A549 (cell line): ENCODE measurements at regions not wholly inside any gene's neighbourhood (a gene's known extent, or its start where the extent isn't known, plus 50 kb on each side); places are given as distances from the start of the nearest gene placed in this dataset.

Source experiments
- EP300 ChIP-seq, 2 experiments: fragments of >200 bp; sonication (Bioruptor Twin); formaldehyde crosslinking; IDR thresholded peaks; 2 replicates in 1 of 2; 3 replicates in 1 of 2; pipeline ENCODE4 v1.6.1; 2016 to 2017
- FOSL2 ChIP-seq, 2 experiments: fragments of 450-650 bp in 1 of 2; fragments of >200 bp in 1 of 2; sonication (Bioruptor Twin) in 1 of 2; formaldehyde crosslinking; IDR thresholded peaks; 2 replicates each; pipeline versions ENCODE4 v1.5.0 to v1.6.1; 2016 to 2020; ENCODE audit warnings: mild to moderate bottlenecking in 1 of 2, moderate library complexity in 1 of 2
- GATA3 ChIP-seq: IDR thresholded peaks from 2 replicates; pipeline ENCODE4 v1.6.1; 2012; ENCODE audit warnings: borderline replicate concordance
- HDAC2 ChIP-seq: fragments of 200-600 bp; sonication (generic); IDR thresholded peaks from 2 replicates; pipeline ENCODE4 v1.6.1; 2016
- JUN ChIP-seq, 2 experiments: fragments of >200 bp; sonication (Bioruptor Twin); formaldehyde crosslinking; IDR thresholded peaks; 2 replicates in 1 of 2; 3 replicates in 1 of 2; pipeline ENCODE4 v1.6.1; 2016 to 2017
- MYC ChIP-seq: IDR thresholded peaks from 2 replicates; pipeline ENCODE4 v1.6.1; 2012; ENCODE audit warnings: mild to moderate bottlenecking, inconsistent platforms, low read length, improper control_type of control experiment, borderline replicate concordance
- POLR2A ChIP-seq: IDR thresholded peaks from 2 replicates; pipeline ENCODE4 v1.6.1; 2012; ENCODE audit warnings: mild to moderate bottlenecking, low read length
- TP53 ChIP-seq: fragments of 250-450 bp; sonication (Bioruptor Pico); IDR thresholded peaks from 2 replicates; pipeline ENCODE4 v1.5.0; 2021; ENCODE audit warnings: mild to moderate bottlenecking, moderate library complexity
- ZNF302 ChIP-seq: fragments of 250-450 bp; sonication (Bioruptor Pico); IDR thresholded peaks from 2 replicates; pipeline ENCODE4 v1.9.0; 2021; ENCODE audit warnings: inconsistent platforms, mild to moderate bottlenecking, moderate library complexity
- TF ChIP-seq, protein P1 (sequence below): fragments of >200 bp; sonication (Bioruptor Twin); formaldehyde crosslinking; IDR thresholded peaks from 3 replicates; pipeline ENCODE4 v1.5.1; 2016
- TF ChIP-seq, protein P2 (sequence below): IDR thresholded peaks from 2 replicates; pipeline ENCODE4 v1.6.1; 2012; ENCODE audit warnings: low read depth, borderline replicate concordance
- TF ChIP-seq, protein P3 (sequence below): fragments of 200-600 bp; sonication (generic); IDR thresholded peaks from 2 replicates; pipeline ENCODE4 v1.6.1; 2016; ENCODE audit warnings: antibody characterized with exemption, mild to moderate bottlenecking, moderate library complexity

DNA sequence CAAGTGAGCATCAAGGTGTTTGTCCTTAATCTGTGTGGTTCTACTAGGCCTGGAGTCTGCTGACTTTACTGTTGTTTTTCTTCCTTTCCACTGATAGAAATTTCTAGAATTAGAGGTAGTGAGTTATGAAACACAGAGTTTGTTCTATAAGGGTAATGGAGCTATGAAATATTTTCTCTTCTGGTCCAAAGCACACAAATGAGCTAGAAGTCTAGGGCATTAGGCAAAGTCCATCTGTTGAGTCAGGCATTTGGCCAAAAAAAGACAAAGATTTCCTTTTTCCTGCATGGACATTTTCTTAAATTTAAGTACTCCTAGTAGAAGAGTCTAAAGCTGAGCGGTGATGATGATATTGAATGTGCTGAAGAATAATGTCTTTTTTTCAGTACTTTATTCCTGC lies 174.3 kb upstream of the STXBP5 start:
- TF ChIP-seq FOSL2 (IDR thresholded peaks at IDR 0.05), result no peak
- TF ChIP-seq FOSL2 (CRISPR knock-in tag; IDR thresholded peaks at IDR 0.05), result no peak
- TF ChIP-seq ZNF302 (CRISPR knock-in tag), result no peak
- TF ChIP-seq EP300 (IDR thresholded peaks at IDR 0.05), result no peak
- TF ChIP-seq, protein P1, sequence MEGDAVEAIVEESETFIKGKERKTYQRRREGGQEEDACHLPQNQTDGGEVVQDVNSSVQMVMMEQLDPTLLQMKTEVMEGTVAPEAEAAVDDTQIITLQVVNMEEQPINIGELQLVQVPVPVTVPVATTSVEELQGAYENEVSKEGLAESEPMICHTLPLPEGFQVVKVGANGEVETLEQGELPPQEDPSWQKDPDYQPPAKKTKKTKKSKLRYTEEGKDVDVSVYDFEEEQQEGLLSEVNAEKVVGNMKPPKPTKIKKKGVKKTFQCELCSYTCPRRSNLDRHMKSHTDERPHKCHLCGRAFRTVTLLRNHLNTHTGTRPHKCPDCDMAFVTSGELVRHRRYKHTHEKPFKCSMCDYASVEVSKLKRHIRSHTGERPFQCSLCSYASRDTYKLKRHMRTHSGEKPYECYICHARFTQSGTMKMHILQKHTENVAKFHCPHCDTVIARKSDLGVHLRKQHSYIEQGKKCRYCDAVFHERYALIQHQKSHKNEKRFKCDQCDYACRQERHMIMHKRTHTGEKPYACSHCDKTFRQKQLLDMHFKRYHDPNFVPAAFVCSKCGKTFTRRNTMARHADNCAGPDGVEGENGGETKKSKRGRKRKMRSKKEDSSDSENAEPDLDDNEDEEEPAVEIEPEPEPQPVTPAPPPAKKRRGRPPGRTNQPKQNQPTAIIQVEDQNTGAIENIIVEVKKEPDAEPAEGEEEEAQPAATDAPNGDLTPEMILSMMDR, result no peak
- no peak for TF ChIP-seq POLR2A
- TF ChIP-seq MYC, result no peak
- TF ChIP-seq, protein P2, sequence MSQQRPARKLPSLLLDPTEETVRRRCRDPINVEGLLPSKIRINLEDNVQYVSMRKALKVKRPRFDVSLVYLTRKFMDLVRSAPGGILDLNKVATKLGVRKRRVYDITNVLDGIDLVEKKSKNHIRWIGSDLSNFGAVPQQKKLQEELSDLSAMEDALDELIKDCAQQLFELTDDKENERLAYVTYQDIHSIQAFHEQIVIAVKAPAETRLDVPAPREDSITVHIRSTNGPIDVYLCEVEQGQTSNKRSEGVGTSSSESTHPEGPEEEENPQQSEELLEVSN, result no peak
- TF ChIP-seq, protein P3, sequence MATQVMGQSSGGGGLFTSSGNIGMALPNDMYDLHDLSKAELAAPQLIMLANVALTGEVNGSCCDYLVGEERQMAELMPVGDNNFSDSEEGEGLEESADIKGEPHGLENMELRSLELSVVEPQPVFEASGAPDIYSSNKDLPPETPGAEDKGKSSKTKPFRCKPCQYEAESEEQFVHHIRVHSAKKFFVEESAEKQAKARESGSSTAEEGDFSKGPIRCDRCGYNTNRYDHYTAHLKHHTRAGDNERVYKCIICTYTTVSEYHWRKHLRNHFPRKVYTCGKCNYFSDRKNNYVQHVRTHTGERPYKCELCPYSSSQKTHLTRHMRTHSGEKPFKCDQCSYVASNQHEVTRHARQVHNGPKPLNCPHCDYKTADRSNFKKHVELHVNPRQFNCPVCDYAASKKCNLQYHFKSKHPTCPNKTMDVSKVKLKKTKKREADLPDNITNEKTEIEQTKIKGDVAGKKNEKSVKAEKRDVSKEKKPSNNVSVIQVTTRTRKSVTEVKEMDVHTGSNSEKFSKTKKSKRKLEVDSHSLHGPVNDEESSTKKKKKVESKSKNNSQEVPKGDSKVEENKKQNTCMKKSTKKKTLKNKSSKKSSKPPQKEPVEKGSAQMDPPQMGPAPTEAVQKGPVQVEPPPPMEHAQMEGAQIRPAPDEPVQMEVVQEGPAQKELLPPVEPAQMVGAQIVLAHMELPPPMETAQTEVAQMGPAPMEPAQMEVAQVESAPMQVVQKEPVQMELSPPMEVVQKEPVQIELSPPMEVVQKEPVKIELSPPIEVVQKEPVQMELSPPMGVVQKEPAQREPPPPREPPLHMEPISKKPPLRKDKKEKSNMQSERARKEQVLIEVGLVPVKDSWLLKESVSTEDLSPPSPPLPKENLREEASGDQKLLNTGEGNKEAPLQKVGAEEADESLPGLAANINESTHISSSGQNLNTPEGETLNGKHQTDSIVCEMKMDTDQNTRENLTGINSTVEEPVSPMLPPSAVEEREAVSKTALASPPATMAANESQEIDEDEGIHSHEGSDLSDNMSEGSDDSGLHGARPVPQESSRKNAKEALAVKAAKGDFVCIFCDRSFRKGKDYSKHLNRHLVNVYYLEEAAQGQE, result no peak
- TF ChIP-seq JUN (IDR thresholded peaks at IDR 0.05), result no peak
- TF ChIP-seq TP53 (CRISPR knock-in tag), result no peak
- TF ChIP-seq HDAC2, result no peak
- no peak for TF ChIP-seq GATA3
